ENCODE measurements at regions not wholly inside any gene's neighbourhood (a gene's known extent, or its start where the extent isn't known, plus 50 kb on each side); places are given as distances from the start of the nearest gene placed in this dataset.

DNA sequence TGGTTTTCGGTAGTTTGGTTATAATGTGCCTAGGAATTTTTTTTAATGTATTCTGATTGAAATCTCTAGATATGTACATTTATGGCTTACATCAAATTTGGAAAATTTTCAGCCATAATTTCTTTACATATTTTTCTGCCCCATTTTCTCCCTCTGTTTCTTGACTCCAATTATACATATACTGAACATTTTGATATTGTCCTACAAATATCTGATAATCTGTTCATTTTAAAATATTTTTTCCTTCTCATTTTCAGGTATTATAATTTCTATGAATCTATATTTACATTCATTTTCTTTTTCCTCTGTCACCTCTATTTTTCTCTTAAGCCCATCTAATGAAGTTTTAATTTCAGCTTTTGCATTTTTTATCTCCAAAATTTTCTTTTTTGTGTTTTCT, 82.7 kb upstream of the TMLHE start:
- no peak for TF ChIP-seq CTCF (IDR thresholded peaks at IDR 0.05; ENCODE audit: borderline replicate concordance, control extremely low read depth, extremely low read depth, insufficient read depth, missing control alignments)
- DNase-seq (ENCODE audit: low spot score): no peak
- in situ Hi-C loops (cut with MboI; ENCODE audit: low sequenced_read_pairs, unreplicated experiment): no loop called here

DNA sequence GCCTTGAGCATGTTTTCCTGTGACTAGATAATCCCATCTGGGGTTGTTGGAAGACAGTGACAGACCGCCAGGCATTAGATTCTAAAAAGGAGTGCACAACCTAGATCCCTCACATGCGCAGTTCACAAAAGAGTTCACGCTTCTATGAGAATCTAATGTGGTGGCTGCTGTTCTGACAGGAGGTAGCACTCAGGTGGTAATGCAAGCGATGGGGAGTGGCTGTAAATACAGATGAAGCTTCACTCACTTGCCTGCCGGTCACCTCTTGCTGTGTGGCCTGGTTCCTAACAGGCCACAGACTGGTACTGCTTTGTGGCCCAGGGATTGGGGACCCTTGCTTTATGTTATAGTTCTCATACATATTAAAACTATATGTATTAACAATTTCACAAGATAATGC, 81.9 kb upstream of the TMLHE start:
- in situ Hi-C loops (cut with MboI; ENCODE audit: low sequenced_read_pairs, unreplicated experiment): no loop called here
- DNase-seq (ENCODE audit: low spot score): no peak
- no peak for TF ChIP-seq CTCF (IDR thresholded peaks at IDR 0.05; ENCODE audit: borderline replicate concordance, control extremely low read depth, extremely low read depth, insufficient read depth, missing control alignments)

- in situ Hi-C loops (cut with MboI; ENCODE audit: low sequenced_read_pairs, unreplicated experiment): no loop called here
- no peak for TF ChIP-seq CTCF (IDR thresholded peaks at IDR 0.05; ENCODE audit: borderline replicate concordance, control extremely low read depth, extremely low read depth, insufficient read depth, missing control alignments)
- no peak for DNase-seq (ENCODE audit: low spot score)
Observed at GRCh38 chrX:155682834-155683233, 70.1 kb upstream of the TMLHE start.

DNA sequence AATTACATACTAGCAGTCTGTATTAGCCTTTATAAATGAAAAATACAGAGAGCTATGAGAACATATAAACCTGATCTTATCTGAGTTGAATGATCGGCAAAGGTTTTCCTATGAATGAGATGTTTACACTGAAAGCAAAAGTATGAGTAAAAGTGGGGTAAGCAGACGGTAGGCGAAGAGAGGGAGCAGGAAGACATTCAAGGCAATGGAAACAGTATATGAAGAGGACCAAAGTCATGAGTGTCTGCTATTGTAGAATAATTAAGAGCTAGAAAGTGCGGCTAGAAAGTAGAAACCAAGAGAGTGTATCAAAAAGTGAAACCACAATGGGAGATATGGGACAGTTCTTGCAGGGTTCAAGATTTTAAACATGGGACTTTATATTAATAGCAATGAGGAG, 67.0 kb upstream of the TMLHE start:
- TF ChIP-seq CTCF (IDR thresholded peaks at IDR 0.05; ENCODE audit: borderline replicate concordance, control extremely low read depth, extremely low read depth, insufficient read depth, missing control alignments): no peak
- in situ Hi-C loops (cut with MboI; ENCODE audit: low sequenced_read_pairs, unreplicated experiment): no loop called here
- DNase-seq (ENCODE audit: low spot score): no peak

DNA sequence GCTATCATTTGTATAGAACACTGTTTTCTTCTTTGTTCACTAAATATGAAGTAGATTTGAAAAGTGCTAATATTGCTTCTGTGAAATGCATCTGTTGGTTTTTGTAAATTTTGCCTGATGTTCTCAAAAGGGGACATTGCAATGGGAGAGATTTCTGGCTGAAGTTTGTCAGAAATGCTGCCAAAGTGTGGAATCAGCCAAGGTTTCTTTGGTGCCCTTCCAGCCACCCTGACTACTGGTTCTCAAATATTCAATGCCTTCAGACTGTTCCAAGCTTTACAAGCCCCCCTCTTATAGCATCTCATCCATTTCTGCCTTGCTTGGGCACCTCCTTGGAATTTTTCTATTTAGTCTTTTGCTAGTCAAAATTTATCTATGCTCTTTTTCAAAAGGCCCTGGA, 60.6 kb upstream of the TMLHE start:
- in situ Hi-C loops (cut with MboI; ENCODE audit: low sequenced_read_pairs, unreplicated experiment): no loop called here
- no peak for DNase-seq (ENCODE audit: low spot score)
- TF ChIP-seq CTCF (IDR thresholded peaks at IDR 0.05; ENCODE audit: borderline replicate concordance, control extremely low read depth, extremely low read depth, insufficient read depth, missing control alignments): no peak

- no peak for TF ChIP-seq CTCF (IDR thresholded peaks at IDR 0.05; ENCODE audit: borderline replicate concordance, control extremely low read depth, extremely low read depth, insufficient read depth, missing control alignments)
- DNase-seq (ENCODE audit: low spot score): no peak
- in situ Hi-C loops (cut with MboI; ENCODE audit: low sequenced_read_pairs, unreplicated experiment): no loop called here
Observed at GRCh38 chrX:155666741-155667140, 54.0 kb upstream of the TMLHE start.
